ENCODE measurements at regions not wholly inside any gene's neighbourhood (a gene's known extent, or its start where the extent isn't known, plus 50 kb on each side); places are given as distances from the start of the nearest gene placed in this dataset.

GRCh38 chr7:24130631-24131030, 153.4 kb upstream of the NPY start:
- no peaks in the 10 kb centered on the region for H3K79me2 ChIP-seq (ENCODE audit: control insufficient read depth, insufficient read depth, low read length)
- H3K9ac ChIP-seq (ENCODE audit: low read length) = no peak overlapping the region
- no peak overlapping the region for H3K27ac ChIP-seq (ENCODE audit: low read depth, low read length)
- no peak overlapping the region for H2BK5ac ChIP-seq (ENCODE audit: low read length)
- no peak overlapping the region for H3K23ac ChIP-seq (ENCODE audit: low read length)
- no peaks in the 10 kb centered on the region for H3K36me3 ChIP-seq (ENCODE audit: control insufficient read depth, insufficient read depth, low read length)
- H3K56ac ChIP-seq (ENCODE audit: low read length) = no peak overlapping the region
- no peak overlapping the region for H3K4ac ChIP-seq (ENCODE audit: low read depth, low read length)
- no peak overlapping the region for H2BK15ac ChIP-seq (replicated peaks; ENCODE audit: low read depth)
- H3K4me2 ChIP-seq (ENCODE audit: low read length) = no peak overlapping the region
- no peak overlapping the region for H2BK120ac ChIP-seq (ENCODE audit: low read depth, low read length)
- H4K8ac ChIP-seq (ENCODE audit: low read depth, low read length) = no peak overlapping the region
- H4K5ac ChIP-seq (ENCODE audit: low read length) = no peak overlapping the region
- no peak overlapping the region for H2AK5ac ChIP-seq (ENCODE audit: low read length)
- no peaks in the 10 kb centered on the region for H3K27me3 ChIP-seq (ENCODE audit: insufficient read depth, low read length, poor library complexity)
- H3K4me1 ChIP-seq (ENCODE audit: control insufficient read depth, low read depth, low read length) = no peaks in the 10 kb centered on the region
- H3K79me1 ChIP-seq (ENCODE audit: low read length) = no peaks in the 10 kb centered on the region
- H3K4me3 ChIP-seq (ENCODE audit: low read length) = no peak overlapping the region
- no peak overlapping the region for H3K18ac ChIP-seq (ENCODE audit: low read length)
- no peak for DNase-seq

- H3K4ac ChIP-seq (ENCODE audit: low read depth, low read length) = no peak overlapping the region
- no peak for DNase-seq
- no peaks in the 10 kb centered on the region for H3K36me3 ChIP-seq (ENCODE audit: control insufficient read depth, insufficient read depth, low read length)
- no peak overlapping the region for H2BK15ac ChIP-seq (replicated peaks; ENCODE audit: low read depth)
- no peak overlapping the region for H2BK120ac ChIP-seq (ENCODE audit: low read depth, low read length)
- no peak overlapping the region for H3K56ac ChIP-seq (ENCODE audit: low read length)
- H3K79me2 ChIP-seq (ENCODE audit: control insufficient read depth, insufficient read depth, low read length) = no peaks in the 10 kb centered on the region
- H3K27me3 ChIP-seq (ENCODE audit: insufficient read depth, low read length, poor library complexity) = no peaks in the 10 kb centered on the region
- no peaks in the 10 kb centered on the region for H3K4me1 ChIP-seq (ENCODE audit: control insufficient read depth, low read depth, low read length)
- no peak overlapping the region for H4K5ac ChIP-seq (ENCODE audit: low read length)
- no peak overlapping the region for H3K27ac ChIP-seq (ENCODE audit: low read depth, low read length)
- H3K18ac ChIP-seq (ENCODE audit: low read length) = no peak overlapping the region
- no CpG with 5 or more reads among the region's 4 CpGs for WGBS (ENCODE audit: extremely low coverage, insufficient coverage, low lambda C conversion rate)
- H4K8ac ChIP-seq (ENCODE audit: low read depth, low read length) = no peak overlapping the region
- H3K79me1 ChIP-seq (ENCODE audit: low read length) = no peaks in the 10 kb centered on the region
- no peak overlapping the region for H3K9ac ChIP-seq (ENCODE audit: low read length)
- no peak overlapping the region for H2AK5ac ChIP-seq (ENCODE audit: low read length)
- no peak overlapping the region for H3K4me3 ChIP-seq (ENCODE audit: low read length)
- H3K23ac ChIP-seq (ENCODE audit: low read length) = no peak overlapping the region
- no peak overlapping the region for H2BK5ac ChIP-seq (ENCODE audit: low read length)
- no peak overlapping the region for H3K4me2 ChIP-seq (ENCODE audit: low read length)
Observed at GRCh38 chr7:24133691-24134090, 150.3 kb upstream of the NPY start.

- Histone ChIP-seq H3K23ac (ENCODE audit: low read length) (no peak overlapping the region), H2BK120ac (ENCODE audit: low read depth, low read length) (no peak overlapping the region), H4K8ac (ENCODE audit: low read depth, low read length) (no peak overlapping the region), H3K18ac (ENCODE audit: low read length) (no peak overlapping the region), H2AK5ac (ENCODE audit: low read length) (no peak overlapping the region), H3K4me3 (ENCODE audit: low read length) (no peak overlapping the region), H3K4ac (ENCODE audit: low read depth, low read length) (no peak overlapping the region), H4K5ac (ENCODE audit: low read length) (no peak overlapping the region), H3K56ac (ENCODE audit: low read length) (no peak overlapping the region), H3K36me3 (ENCODE audit: control insufficient read depth, insufficient read depth, low read length) (no peaks in the 10 kb centered on the region), H3K9ac (ENCODE audit: low read length) (no peak overlapping the region), H3K27ac (ENCODE audit: low read depth, low read length) (no peak overlapping the region), H3K79me1 (ENCODE audit: low read length) (no peaks in the 10 kb centered on the region), H3K79me2 (ENCODE audit: control insufficient read depth, insufficient read depth, low read length) (no peaks in the 10 kb centered on the region), H3K4me2 (ENCODE audit: low read length) (no peak overlapping the region), H3K27me3 (ENCODE audit: insufficient read depth, low read length, poor library complexity) (no peaks in the 10 kb centered on the region), H2BK15ac (replicated peaks; ENCODE audit: low read depth) (no peak overlapping the region), H3K4me1 (ENCODE audit: control insufficient read depth, low read depth, low read length) (no peaks in the 10 kb centered on the region), H2BK5ac (ENCODE audit: low read length) (no peak overlapping the region)
- no CpG with 5 or more reads among the region's 4 CpGs for WGBS (ENCODE audit: extremely low coverage, insufficient coverage, low lambda C conversion rate)
- no peak for DNase-seq
Observed at GRCh38 chr7:24134535-24134934, 149.5 kb upstream of the NPY start.

GRCh38 chr7:24135003-24135817, 148.8 kb upstream of the NPY start:
- Histone ChIP-seq H4K8ac (ENCODE audit: low read depth, low read length) (no peak overlapping the region), H3K79me2 (ENCODE audit: control insufficient read depth, insufficient read depth, low read length) (no peaks in the 10 kb centered on the region), H3K23ac (ENCODE audit: low read length) (no peak overlapping the region), H3K9ac (ENCODE audit: low read length) (no peak overlapping the region), H2AK5ac (ENCODE audit: low read length) (no peak overlapping the region), H3K36me3 (ENCODE audit: control insufficient read depth, insufficient read depth, low read length) (no peaks in the 10 kb centered on the region), H3K4me2 (ENCODE audit: low read length) (no peak overlapping the region), H3K27ac (ENCODE audit: low read depth, low read length) (no peak overlapping the region), H3K4me3 (ENCODE audit: low read length) (no peak overlapping the region), H3K27me3 (ENCODE audit: insufficient read depth, low read length, poor library complexity) (no peaks in the 10 kb centered on the region), H2BK15ac (replicated peaks; ENCODE audit: low read depth) (no peak overlapping the region), H3K79me1 (ENCODE audit: low read length) (no peaks in the 10 kb centered on the region), H3K56ac (ENCODE audit: low read length) (no peak overlapping the region), H2BK5ac (ENCODE audit: low read length) (no peak overlapping the region), H3K18ac (ENCODE audit: low read length) (no peak overlapping the region), H2BK120ac (ENCODE audit: low read depth, low read length) (no peak overlapping the region), H4K5ac (ENCODE audit: low read length) (no peak overlapping the region), H3K4ac (ENCODE audit: low read depth, low read length) (no peak overlapping the region), H3K4me1 (ENCODE audit: control insufficient read depth, low read depth, low read length) (no peaks in the 10 kb centered on the region)
- WGBS (ENCODE audit: extremely low coverage, insufficient coverage, low lambda C conversion rate) = no CpG with 5 or more reads among the region's 4 CpGs
- DNase-seq = no peak

- no peaks in the 10 kb centered on the region for H3K79me2 ChIP-seq (ENCODE audit: control insufficient read depth, insufficient read depth, low read length)
- DNase-seq = no peak
- H2BK5ac ChIP-seq (ENCODE audit: low read length) = no peak overlapping the region
- no peak overlapping the region for H2BK15ac ChIP-seq (replicated peaks; ENCODE audit: low read depth)
- H2BK120ac ChIP-seq (ENCODE audit: low read depth, low read length) = no peak overlapping the region
- H3K4me2 ChIP-seq (ENCODE audit: low read length) = no peak overlapping the region
- no peak overlapping the region for H3K4ac ChIP-seq (ENCODE audit: low read depth, low read length)
- H3K36me3 ChIP-seq (ENCODE audit: control insufficient read depth, insufficient read depth, low read length) = no peaks in the 10 kb centered on the region
- H3K79me1 ChIP-seq (ENCODE audit: low read length) = no peaks in the 10 kb centered on the region
- H4K5ac ChIP-seq (ENCODE audit: low read length) = no peak overlapping the region
- no peak overlapping the region for H3K4me3 ChIP-seq (ENCODE audit: low read length)
- no peak overlapping the region for H4K8ac ChIP-seq (ENCODE audit: low read depth, low read length)
- no peak overlapping the region for H3K27ac ChIP-seq (ENCODE audit: low read depth, low read length)
- H2AK5ac ChIP-seq (ENCODE audit: low read length) = no peak overlapping the region
- no peaks in the 10 kb centered on the region for H3K4me1 ChIP-seq (ENCODE audit: control insufficient read depth, low read depth, low read length)
- WGBS (ENCODE audit: extremely low coverage, insufficient coverage, low lambda C conversion rate) = no CpG with 5 or more reads among the region's 3 CpGs
- no peak overlapping the region for H3K9ac ChIP-seq (ENCODE audit: low read length)
- H3K56ac ChIP-seq (ENCODE audit: low read length) = no peak overlapping the region
- no peak overlapping the region for H3K23ac ChIP-seq (ENCODE audit: low read length)
- no peak overlapping the region for H3K18ac ChIP-seq (ENCODE audit: low read length)
- H3K27me3 ChIP-seq (ENCODE audit: insufficient read depth, low read length, poor library complexity) = no peaks in the 10 kb centered on the region
Observed at GRCh38 chr7:24137338-24137737, 146.7 kb upstream of the NPY start.

- Histone ChIP-seq H2BK120ac (ENCODE audit: low read depth, low read length) (no peak overlapping the region), H4K5ac (ENCODE audit: low read length) (no peak overlapping the region), H3K56ac (ENCODE audit: low read length) (no peak overlapping the region), H3K23ac (ENCODE audit: low read length) (no peak overlapping the region), H3K79me1 (ENCODE audit: low read length) (no peaks in the 10 kb centered on the region), H3K27me3 (ENCODE audit: insufficient read depth, low read length, poor library complexity) (no peaks in the 10 kb centered on the region), H3K4me3 (ENCODE audit: low read length) (no peak overlapping the region), H2BK5ac (ENCODE audit: low read length) (no peak overlapping the region), H3K4ac (ENCODE audit: low read depth, low read length) (no peak overlapping the region), H3K4me2 (ENCODE audit: low read length) (no peak overlapping the region), H2BK15ac (replicated peaks; ENCODE audit: low read depth) (no peak overlapping the region), H3K79me2 (ENCODE audit: control insufficient read depth, insufficient read depth, low read length) (no peaks in the 10 kb centered on the region), H3K18ac (ENCODE audit: low read length) (no peak overlapping the region), H3K4me1 (ENCODE audit: control insufficient read depth, low read depth, low read length) (no peaks in the 10 kb centered on the region), H2AK5ac (ENCODE audit: low read length) (no peak overlapping the region), H4K8ac (ENCODE audit: low read depth, low read length) (no peak overlapping the region), H3K36me3 (ENCODE audit: control insufficient read depth, insufficient read depth, low read length) (no peaks in the 10 kb centered on the region), H3K9ac (ENCODE audit: low read length) (no peak overlapping the region), H3K27ac (ENCODE audit: low read depth, low read length) (no peak overlapping the region)
- no peak for DNase-seq
Observed at GRCh38 chr7:24138343-24138742, 145.6 kb upstream of the NPY start.
